IPS-18c (cell line): ENCODE measurements at regions not wholly inside any gene's neighbourhood (a gene's known extent, or its start where the extent isn't known, plus 50 kb on each side); places are given as distances from the start of the nearest gene placed in this dataset.

Experiments
- H3K4me3 ChIP-seq: 2 replicates; pipeline ENCODE4 v1.7.0; 2013; ENCODE audit warnings: low read depth, mild to moderate bottlenecking, low read length, moderate library complexity; ENCODE audit not compliant: insufficient read depth
- H3K9me3 ChIP-seq: one replicate; pipeline ENCODE4 v1.6.1; 2013; ENCODE audit warnings: mild to moderate bottlenecking, low read length, moderate library complexity; ENCODE audit not compliant: control insufficient read depth, insufficient read depth

DNA sequence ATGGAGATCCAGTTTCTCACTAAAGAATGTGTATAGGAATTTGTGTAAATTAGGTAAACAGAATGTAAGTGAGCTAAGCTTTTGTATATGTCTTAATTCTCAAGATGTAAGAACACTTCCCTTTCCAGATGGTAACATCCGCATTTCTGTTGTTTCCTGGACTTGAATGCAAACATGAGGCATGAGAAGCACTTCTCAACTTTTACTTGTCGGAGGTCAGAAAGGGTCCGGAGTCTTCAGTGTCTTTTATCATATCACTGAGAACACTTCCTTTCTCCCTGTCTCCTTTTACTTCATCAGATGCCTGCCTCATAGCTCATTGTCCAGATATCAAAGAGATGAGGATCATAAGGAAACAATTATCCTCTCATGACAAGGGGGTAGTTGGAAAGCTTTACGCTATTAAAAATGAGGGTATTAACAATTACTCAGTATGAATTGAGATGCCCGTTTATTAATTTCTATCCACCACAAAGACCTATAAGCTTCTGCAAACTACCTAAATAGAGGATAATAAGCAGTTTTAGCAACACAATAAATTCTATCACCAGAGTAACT, 214.1 kb upstream of the FLRT2 start:
- Histone ChIP-seq H3K9me3 (no peaks in the 10 kb centered on the region), H3K4me3 (no peak overlapping the region)

DNA sequence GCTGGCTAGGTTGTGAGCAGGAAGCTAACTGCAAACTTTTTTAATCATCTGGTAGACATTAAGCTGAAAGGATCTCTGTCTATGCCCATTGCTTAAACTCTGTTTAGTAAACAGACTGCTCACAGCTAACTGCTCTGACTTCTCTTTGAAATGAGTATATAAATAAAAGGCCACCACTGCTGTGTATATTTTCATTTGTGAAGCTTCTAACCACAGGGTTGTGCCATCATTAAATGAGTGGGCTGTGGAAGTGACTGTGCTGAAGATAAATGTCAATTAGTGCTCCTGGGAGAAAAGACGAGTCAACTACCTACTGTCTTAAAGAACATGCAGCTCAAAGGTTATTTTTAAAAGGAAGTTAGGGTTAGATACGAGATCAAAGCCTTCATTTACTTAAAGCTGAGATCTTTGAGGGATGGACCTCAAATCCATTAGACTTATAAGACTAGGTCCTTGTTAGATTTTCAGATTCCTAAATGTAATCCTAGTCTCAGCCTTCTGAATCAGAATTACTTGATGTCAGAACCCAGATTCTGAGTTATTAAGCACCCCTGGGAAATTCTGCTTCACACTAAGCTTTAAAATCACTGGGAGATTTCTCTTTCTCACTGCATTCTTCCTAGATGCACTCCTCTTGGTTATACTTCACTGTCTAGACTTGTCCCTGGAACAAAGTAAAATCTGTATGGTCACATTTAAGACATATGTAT, 213.1 kb upstream of the FLRT2 start:
- Histone ChIP-seq H3K4me3 (no peak overlapping the region), H3K9me3 (no peaks in the 10 kb centered on the region)

DNA sequence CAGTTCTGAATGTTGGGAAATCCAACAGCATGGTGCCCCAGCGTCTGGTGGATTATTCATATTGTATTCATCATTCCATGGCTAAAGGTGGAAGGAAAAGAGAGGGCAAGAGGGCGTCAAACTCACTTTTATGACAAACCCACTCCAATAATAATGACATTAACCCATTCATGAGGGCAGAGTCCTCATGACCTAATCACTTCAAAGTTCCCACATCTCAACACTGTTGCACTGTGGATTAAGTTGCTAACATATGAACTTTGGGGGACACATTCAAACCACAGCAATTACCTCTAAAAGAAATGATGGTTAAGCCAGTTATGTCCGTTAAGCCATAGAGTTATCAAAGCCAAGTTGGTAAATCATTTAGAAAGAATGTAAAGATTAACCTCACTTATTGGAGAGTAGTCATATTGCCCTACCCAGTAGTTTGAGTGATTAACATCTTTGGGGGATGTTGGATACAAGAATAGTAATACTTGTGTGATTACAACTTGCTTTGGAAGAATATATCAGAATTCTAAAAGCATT, 212.4 kb upstream of the FLRT2 start:
- H3K4me3 ChIP-seq: no peak overlapping the region
- no peaks in the 10 kb centered on the region for H3K9me3 ChIP-seq

DNA sequence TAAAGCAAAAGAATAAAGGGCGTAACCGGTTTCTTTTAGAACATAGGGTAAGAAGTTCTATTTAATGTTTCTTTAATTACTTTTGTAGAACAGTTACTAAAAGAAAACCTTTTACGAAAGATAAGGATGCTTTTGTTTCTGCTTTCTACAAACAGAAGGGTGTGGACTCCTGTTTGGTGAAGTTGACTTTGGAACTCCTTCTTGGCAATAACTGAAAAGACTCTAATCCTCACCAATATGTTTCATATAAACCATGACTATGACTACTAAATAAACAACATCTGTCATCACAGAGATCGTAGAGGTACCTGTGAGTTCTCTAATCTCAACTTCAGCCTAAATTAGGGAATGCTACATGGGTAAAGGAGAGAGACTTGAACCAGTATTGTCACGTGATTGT, 210.8 kb upstream of the FLRT2 start:
- Histone ChIP-seq H3K4me3 (no peak overlapping the region), H3K9me3 (no peaks in the 10 kb centered on the region)

DNA sequence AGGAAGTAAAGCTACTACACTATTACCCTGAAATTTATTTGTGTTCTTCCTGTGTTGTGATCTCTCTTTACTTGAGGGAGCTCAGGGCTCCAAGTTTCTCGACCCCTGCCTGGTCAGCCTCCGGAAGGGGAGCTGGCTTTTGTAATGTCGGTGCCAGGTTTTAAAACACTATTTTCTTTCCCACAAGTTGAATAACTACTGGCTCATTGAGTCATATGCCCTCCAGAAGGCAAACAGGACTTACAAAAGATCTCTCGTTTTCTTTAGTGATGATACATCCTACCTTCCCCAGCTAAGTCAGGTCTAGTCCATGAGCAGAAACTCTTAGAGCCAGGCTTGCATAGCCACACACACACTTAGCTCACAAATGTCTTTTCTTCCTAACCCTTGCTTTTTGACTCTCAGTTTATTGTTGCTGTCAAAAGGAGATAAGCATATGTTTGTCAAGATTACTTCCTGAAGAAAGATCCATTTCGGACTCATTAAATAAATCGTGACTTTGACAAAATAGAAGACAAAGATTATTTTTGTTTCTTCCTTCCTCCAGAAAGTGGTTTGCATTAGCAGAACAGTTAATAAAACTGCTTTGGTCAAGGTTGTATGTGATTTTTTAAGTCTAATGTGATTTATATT, 209.8 kb upstream of the FLRT2 start:
- Histone ChIP-seq H3K9me3 (no peaks in the 10 kb centered on the region), H3K4me3 (no peak overlapping the region)

DNA sequence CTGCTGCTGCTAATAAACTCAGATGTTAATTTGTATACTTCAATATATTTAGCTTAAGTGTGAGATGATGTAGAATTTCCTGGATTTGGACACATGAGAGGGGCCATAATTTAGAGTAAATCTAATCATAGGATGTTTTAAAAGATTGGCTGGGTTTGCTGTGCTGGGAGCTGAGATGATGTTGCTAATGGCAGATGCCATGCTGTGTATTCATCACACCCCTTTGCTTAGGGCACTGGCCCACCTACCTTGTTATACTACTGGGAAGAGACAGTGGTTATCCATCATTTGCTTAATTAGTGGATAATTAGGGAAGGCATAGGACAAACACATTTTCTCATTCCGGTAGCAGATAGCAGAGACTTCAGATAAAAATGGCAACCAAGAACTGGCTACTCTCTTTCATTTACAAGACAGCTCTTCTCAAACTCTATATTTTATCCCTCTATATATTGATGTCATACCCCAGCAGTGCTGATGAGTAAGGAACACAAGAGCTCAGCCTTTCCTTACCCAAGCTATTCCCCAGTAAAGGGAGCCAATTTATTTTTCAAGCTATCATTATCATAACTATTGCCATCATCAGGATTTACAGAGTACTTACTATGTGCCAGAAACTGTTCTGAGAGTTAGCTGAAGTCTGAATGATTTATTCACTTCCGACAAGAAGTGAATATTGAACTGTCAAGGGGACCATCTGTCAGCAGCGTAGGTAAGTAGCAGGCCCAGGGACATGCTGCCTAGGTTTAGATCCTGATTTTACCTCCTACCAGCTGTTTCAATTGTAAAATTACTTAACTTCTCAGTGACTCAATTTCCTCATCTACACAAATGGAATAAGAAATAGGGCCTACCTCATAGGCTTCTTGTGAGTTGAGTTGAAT, 204.6 kb upstream of the FLRT2 start:
- no peak overlapping the region for H3K4me3 ChIP-seq
- no peaks in the 10 kb centered on the region for H3K9me3 ChIP-seq

DNA sequence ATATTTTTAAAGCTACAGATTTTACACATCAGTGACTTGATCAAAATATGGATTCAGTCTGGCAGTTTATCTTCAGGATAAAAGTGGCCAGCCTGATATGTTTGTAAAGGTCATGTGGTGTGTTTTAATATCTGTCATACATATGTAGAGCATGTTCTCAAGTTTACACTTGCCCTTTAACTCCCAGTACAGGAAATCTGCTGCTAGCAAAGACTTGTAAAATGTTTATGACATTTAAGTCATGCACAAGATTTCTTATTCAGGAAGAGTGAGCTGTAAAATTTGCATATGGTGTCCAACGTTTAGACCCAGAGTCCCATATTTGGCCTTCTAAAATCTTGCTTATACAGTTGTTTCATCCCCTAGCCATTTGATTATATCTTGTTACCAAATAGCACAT, 197.5 kb upstream of the FLRT2 start:
- no peaks in the 10 kb centered on the region for H3K9me3 ChIP-seq
- H3K4me3 ChIP-seq: no peak overlapping the region

DNA sequence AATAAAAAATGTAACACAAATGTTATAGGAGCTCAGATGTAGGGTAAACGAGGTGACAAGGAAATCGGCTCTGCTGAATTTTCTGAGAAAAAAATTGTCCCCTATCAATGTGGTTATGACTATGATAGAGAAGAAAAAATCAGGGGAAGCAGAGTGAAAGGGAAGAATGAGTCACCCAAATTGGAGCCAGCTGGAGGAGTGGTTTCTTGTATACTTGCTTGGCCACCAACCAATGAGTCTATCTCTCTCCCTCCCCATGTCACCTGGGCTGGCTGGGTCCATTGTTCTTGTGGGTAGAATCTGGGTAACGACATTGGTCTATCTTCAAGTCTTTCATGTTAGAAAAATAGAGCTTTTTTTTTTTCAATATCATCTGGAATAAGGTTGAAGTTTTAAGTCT, 196.6 kb upstream of the FLRT2 start:
- Histone ChIP-seq H3K4me3 (no peak overlapping the region), H3K9me3 (no peaks in the 10 kb centered on the region)

DNA sequence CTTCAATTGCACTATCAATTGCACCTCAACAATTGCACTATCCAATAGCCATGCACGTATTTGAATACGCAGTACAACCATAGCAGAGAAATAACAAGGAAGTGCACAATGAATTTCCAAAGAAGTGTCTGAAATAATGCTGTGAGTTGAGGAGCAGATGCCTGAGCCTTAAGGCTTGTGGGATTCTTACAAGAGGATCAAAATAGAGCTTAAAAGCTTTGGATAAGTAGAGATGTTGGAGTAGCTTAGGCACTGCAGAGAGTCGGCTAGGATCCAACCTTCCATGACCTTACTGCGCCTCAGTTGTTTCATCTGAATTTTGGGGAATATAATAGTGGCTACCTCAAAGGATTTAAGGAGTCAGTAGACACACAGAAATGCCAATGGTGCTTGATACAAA, 196.1 kb upstream of the FLRT2 start:
- no peak overlapping the region for H3K4me3 ChIP-seq
- H3K9me3 ChIP-seq: no peaks in the 10 kb centered on the region

DNA sequence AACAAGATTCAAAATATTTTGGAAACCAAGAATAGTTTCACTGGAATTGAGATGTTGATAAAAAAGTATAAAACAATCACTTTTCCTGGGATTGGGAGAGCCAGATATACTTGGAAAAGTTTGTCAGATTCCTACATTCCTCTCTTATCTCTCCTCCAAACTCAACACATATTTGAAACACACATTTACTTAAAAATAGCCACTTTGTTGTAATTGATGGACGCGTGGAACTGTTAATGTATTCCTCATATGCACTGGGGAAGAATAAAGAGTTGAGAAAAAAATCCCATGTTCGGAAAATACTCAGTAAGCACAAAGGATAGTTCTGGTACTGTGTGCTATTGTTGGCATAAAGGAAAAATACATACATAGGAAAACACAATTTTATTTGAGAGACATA, 195.6 kb upstream of the FLRT2 start:
- H3K4me3 ChIP-seq: no peak overlapping the region
- no peaks in the 10 kb centered on the region for H3K9me3 ChIP-seq

DNA sequence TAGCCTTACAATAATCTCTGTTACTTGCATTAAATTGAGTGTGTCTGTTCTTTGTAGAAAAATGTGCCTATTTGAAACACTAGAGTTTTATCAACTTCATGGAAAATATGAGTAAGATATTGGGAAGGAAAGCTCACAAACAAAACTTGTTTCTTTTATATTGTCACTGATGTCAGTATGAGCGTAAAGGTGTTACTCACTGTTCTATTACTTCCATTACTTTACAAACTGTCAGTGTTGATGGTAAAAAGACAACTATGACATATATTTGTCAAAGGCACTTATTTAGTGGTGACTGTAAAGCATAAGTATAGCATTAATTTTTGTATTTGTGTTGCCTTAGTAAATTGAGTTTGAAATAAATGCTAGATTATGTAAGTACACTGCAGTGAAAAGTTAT, 193.7 kb upstream of the FLRT2 start:
- Histone ChIP-seq H3K4me3 (no peak overlapping the region), H3K9me3 (no peaks in the 10 kb centered on the region)

DNA sequence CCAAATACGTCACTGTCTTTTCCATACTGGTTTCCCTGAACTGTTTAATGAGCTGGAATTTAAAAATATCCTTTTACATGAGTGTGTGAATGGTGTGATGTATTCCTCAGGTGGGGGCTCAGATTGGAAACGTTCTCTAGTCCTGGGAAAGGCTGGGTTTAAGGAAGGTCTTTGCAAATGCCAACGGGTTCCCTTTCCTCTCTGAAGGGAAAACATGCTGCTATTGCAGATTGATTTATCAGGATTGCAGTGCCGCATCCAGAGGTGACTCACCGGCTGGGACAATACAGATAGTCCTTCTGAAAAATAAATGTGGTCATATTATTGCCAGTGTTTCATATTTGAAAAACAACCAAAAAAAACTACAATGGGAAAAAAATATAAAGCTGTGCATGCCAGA, 193.1 kb upstream of the FLRT2 start:
- H3K9me3 ChIP-seq: no peaks in the 10 kb centered on the region
- H3K4me3 ChIP-seq: no peak overlapping the region

DNA sequence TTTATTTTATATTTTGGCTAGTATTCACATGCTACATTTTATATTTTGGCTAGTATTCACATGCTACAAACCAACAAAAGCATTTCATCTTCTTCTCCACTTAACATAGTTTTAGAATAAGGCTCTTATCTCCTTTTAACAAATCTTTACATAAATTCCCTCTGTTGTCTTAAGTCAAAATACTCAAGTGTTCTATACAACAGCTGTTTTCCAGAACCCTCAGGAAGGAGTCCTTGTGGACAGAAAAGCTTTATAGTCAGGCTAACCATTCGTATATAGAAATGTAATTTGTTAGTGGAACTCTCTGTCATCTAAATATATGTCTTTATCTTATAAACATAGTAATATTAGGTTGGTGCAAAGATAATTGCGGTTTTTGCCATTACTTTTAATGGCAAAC, 191.0 kb upstream of the FLRT2 start:
- H3K9me3 ChIP-seq: no peaks in the 10 kb centered on the region
- no peak overlapping the region for H3K4me3 ChIP-seq

DNA sequence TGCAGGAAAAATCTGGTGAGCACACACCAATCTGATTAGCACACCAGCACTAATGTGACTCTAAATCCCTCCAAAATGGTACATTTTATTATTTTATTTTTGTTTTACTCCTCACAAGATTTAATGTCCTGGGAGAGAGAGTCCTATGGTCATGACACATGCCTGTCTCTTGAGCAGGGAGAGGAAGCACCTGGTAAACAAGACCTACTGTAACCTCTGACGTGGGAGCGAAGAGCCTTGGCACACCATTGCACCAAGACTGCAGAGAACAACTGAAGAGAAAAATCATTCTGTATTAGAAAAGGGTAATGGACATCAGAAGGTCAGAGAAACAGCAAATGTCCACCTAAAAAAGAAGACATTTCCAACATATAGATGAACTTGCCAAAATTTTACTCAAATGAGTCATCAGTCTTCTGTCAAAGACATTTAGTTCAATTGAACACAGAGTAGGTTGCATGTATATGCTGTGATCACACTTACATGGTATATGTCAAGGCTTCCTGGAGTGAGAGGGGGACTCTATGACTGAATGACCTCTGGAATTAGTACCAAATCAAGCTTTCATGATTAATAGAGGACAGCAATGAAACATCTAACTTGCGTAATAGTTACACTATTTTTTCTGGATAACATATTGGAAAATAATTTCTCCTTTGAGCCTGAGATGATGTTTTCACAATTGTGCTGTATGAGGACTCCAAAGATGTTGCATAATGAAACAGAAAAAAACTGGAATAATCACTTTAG, 186.9 kb upstream of the FLRT2 start:
- Histone ChIP-seq H3K9me3 (no peaks in the 10 kb centered on the region), H3K4me3 (no peak overlapping the region)

DNA sequence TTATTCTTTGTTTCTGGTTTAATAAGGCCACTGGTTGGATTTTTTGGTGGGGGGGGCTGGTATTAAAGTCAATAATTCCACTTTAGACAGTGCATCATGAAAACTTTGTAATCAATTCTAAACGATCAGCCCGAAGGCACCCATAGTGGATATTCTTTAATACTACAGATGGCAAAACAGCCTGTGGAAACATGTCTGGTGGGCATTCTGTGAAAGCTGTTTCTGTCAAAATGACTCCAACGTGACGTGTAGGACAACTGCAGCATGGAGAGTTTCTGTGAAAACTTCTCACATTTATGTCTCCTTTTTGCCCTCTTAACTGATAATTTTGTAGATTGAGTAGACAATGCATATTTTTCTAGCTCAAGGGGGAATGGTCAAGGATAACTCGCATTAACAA, 185.8 kb upstream of the FLRT2 start:
- Histone ChIP-seq H3K4me3 (no peak overlapping the region), H3K9me3 (no peaks in the 10 kb centered on the region)

DNA sequence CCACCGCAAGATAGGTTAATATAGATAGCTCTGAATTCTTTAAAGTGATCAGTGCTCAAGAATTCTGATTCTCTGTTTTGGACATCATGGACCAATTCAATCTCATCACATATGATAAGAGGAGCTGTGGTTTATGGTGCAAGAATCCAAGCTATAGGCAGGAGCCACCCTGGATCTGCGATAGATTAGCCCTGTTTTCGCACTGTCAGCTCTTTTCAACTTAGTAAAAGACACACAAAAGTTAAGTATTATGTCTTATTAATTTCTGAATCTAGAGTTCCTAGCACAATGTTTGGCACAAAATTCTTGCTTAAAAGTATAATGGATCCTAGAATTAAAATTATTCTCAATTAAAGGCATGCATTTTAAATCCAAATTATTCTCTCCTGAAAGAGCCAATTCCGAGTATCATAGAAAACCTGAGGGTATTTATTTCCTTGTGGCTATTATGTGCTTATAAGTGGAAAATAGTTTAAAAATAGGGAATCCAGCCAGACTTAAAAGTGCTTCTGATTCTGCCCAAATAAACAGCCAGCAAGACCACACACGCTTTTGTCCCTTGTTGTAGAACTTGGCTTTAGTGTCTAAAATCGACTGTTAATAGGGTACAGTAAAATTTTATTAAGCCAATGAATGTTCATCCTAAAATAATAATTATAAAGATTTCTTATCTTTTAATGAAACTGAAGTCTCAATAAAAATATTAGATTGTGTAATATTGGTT, 184.9 kb upstream of the FLRT2 start:
- no peaks in the 10 kb centered on the region for H3K9me3 ChIP-seq
- H3K4me3 ChIP-seq: no peak overlapping the region
